IMR-90 (cell line): ENCODE measurements at regions not wholly inside any gene's neighbourhood (a gene's known extent, or its start where the extent isn't known, plus 50 kb on each side); places are given as distances from the start of the nearest gene placed in this dataset.

ENCODE experiments used
- CTCF ChIP-seq: conservative IDR thresholded peaks from 2 replicates; pipeline ENCODE4 v1.5.1; 2012; ENCODE audit warnings: mild to moderate bottlenecking, low read depth, low read length, improper control_type of control experiment
- MAFK ChIP-seq: IDR thresholded peaks from 2 replicates; pipeline ENCODE4 v1.6.1; 2012; ENCODE audit warnings: low read depth, low read length, improper control_type of control experiment

GRCh38 chr21:35548904-35549615 is 500.0 kb upstream of the RUNX1 start:
- TF ChIP-seq CTCF (no peak), MAFK (no peak)
